Natural killer cell (primary cell): ENCODE measurements at regions not wholly inside any gene's neighbourhood (a gene's known extent, or its start where the extent isn't known, plus 50 kb on each side); places are given as distances from the start of the nearest gene placed in this dataset.

Source experiments
- ATAC-seq, 3 donors: fragments of 150-1000 bp in 2 of 3; fragments of 200-7000 bp in 1 of 3; cut with Tn5 transposase; 1 replicate in 1 of 3; 2 replicates in 2 of 3; pipeline ENCODE4 v1.10.0; 2021; ENCODE audit warnings: mild to moderate bottlenecking in 2 of 3, moderate library complexity in 2 of 3
- DNase-seq, 2 donors: peaks; one replicate each; pipeline versions ENCODE4 v3.0.0 to v3.0.0-alpha.2; 2013 to 2021; ENCODE audit warnings: mixed read lengths in 1 of 2
- H3K27ac ChIP-seq: one replicate; pipeline ENCODE4 v1.5.1; 2013; ENCODE audit warnings: mild to moderate bottlenecking, low read length
- H3K27me3 ChIP-seq: one replicate; pipeline ENCODE4 v1.6.1; 2013; ENCODE audit warnings: low read length; ENCODE audit not compliant: control insufficient read depth, insufficient read depth
- H3K36me3 ChIP-seq: one replicate; pipeline ENCODE4 v1.6.1; 2013; ENCODE audit warnings: low read length; ENCODE audit not compliant: control insufficient read depth, insufficient read depth
- H3K4me1 ChIP-seq: one replicate; pipeline ENCODE4 v1.6.1; 2013; ENCODE audit warnings: low read length; ENCODE audit not compliant: control insufficient read depth, insufficient read depth
- H3K4me3 ChIP-seq: one replicate; pipeline ENCODE4 v1.5.1; 2013; ENCODE audit warnings: low read length
- H3K9me3 ChIP-seq: one replicate; pipeline ENCODE4 v1.6.1; 2013; ENCODE audit warnings: low read length; ENCODE audit not compliant: control insufficient read depth, insufficient read depth
- H3K27ac Mint-ChIP-seq, 2 donors: one replicate each; pipeline ENCODE4 v1.8.0; 2022; ENCODE audit warnings: mild to moderate bottlenecking in 2 of 2, mixed read lengths in 2 of 2, moderate library complexity in 1 of 2
- H3K27me3 Mint-ChIP-seq, 2 donors: one replicate each; pipeline ENCODE4 v1.8.0; 2022; ENCODE audit warnings: low read depth in 2 of 2, mixed read lengths in 2 of 2
- H3K36me3 Mint-ChIP-seq: one replicate; pipeline ENCODE4 v1.8.0; 2022; ENCODE audit warnings: mixed read lengths
- H3K4me1 Mint-ChIP-seq, 2 donors: one replicate each; pipeline ENCODE4 v1.8.0; 2022; ENCODE audit warnings: mixed read lengths in 2 of 2
- H3K4me3 Mint-ChIP-seq: one replicate; pipeline ENCODE4 v1.8.0; 2022; ENCODE audit warnings: mild to moderate bottlenecking, moderate library complexity, mixed read lengths
- H3K9me3 Mint-ChIP-seq, 2 donors: one replicate each; pipeline ENCODE4 v1.8.0; 2022; ENCODE audit warnings: mixed read lengths in 2 of 2
- WGBS: methylation state at CpG from one replicate; pipeline ENCODE4 v1.1.7; 2013; ENCODE audit warnings: missing lambda C conversion rate; ENCODE audit not compliant: insufficient coverage; 5-methylcytosine and 5-hydroxymethylcytosine counted together
- intact Hi-C: fragments of 100-400 bp; cut with micrococcal nuclease; formaldehyde crosslinking; loops from one replicate; pipeline ENCODE4 v1.14.2; 2022
- TF ChIP-seq, protein P1 (sequence below): fragments of 200-600 bp; IDR thresholded peaks from one replicate; pipeline ENCODE4 v1.8.0; 2022; ENCODE audit warnings: antibody characterized with exemption

DNA sequence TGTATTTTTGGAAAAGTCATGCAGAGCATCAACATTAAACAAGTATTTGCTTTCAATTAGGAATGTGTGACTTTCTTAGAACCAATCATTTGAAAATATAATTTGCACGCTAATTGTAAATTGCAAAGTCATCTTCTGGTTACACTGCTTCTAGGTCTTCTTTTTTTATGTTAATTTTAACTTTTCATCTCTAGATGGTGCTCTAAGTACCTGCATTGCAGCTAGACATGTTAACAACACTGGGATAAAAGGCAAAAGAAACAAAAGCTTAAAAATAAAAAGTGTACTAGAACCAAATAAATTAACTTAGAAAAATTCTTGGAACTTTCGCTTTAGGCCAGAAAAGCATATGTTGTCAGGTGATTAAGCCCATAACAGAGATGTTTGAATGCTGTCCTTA, 2758.2 kb downstream of the PCDH9 start:
- DNase-seq (no peak), ATAC-seq (no peak)
- Histone ChIP-seq H3K9me3 (no peaks in the 10 kb centered on the region), H3K4me1 (no peaks in the 10 kb centered on the region), H3K36me3 (no peaks in the 10 kb centered on the region), H3K27me3 (no peaks in the 10 kb centered on the region), H3K27ac (no peak overlapping the region), H3K4me3 (no peak overlapping the region)
- no peaks in the 10 kb centered on the region for H3K36me3 Mint-ChIP-seq
- TF ChIP-seq, protein P1, sequence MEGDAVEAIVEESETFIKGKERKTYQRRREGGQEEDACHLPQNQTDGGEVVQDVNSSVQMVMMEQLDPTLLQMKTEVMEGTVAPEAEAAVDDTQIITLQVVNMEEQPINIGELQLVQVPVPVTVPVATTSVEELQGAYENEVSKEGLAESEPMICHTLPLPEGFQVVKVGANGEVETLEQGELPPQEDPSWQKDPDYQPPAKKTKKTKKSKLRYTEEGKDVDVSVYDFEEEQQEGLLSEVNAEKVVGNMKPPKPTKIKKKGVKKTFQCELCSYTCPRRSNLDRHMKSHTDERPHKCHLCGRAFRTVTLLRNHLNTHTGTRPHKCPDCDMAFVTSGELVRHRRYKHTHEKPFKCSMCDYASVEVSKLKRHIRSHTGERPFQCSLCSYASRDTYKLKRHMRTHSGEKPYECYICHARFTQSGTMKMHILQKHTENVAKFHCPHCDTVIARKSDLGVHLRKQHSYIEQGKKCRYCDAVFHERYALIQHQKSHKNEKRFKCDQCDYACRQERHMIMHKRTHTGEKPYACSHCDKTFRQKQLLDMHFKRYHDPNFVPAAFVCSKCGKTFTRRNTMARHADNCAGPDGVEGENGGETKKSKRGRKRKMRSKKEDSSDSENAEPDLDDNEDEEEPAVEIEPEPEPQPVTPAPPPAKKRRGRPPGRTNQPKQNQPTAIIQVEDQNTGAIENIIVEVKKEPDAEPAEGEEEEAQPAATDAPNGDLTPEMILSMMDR = no peak
- H3K27me3 Mint-ChIP-seq = no peaks in the 10 kb centered on the region
- H3K4me1 Mint-ChIP-seq = no peaks in the 10 kb centered on the region
- intact Hi-C loops = no loop called here
- H3K9me3 Mint-ChIP-seq = peaks cover 0 to 10% of the 10 kb centered on the region in 2 donors
- H3K27ac Mint-ChIP-seq = no peak overlapping the region
- WGBS = 14% methylated on average over 1 of the region's 2 CpGs
- no peak overlapping the region for H3K4me3 Mint-ChIP-seq

DNA sequence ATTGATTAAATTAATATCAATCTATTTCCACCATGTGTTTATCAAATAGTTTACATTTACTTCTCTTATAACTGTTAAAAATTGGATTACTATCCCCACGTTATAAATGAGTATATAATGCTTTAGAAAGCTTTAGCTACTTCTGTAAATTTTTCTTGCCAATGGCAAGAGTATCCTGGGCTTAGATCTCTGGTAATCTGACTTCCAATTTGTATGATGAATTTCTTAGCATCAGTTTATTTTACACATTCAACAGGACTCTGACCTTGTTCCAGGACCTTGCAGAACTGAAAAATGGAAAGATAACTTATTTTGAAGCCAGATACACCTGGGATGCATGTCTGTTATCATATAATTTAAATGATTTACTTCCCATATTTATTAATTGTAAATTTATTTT, 2759.4 kb downstream of the PCDH9 start:
- Mint-ChIP-seq H3K36me3 (no peaks in the 10 kb centered on the region), H3K9me3 (peaks cover 0 to 10% of the 10 kb centered on the region in 2 donors), H3K27ac (no peak overlapping the region), H3K27me3 (no peaks in the 10 kb centered on the region), H3K4me3 (no peak overlapping the region), H3K4me1 (no peaks in the 10 kb centered on the region)
- ATAC-seq = no peak
- Histone ChIP-seq H3K9me3 (no peaks in the 10 kb centered on the region), H3K4me3 (no peak overlapping the region), H3K27ac (no peak overlapping the region), H3K36me3 (no peaks in the 10 kb centered on the region), H3K4me1 (no peaks in the 10 kb centered on the region), H3K27me3 (no peaks in the 10 kb centered on the region)
- no CpG with 5 or more reads among the region's 1 CpG for WGBS
- TF ChIP-seq, protein P1 = no peak
- no peak for DNase-seq
- intact Hi-C loops = no loop called here

DNA sequence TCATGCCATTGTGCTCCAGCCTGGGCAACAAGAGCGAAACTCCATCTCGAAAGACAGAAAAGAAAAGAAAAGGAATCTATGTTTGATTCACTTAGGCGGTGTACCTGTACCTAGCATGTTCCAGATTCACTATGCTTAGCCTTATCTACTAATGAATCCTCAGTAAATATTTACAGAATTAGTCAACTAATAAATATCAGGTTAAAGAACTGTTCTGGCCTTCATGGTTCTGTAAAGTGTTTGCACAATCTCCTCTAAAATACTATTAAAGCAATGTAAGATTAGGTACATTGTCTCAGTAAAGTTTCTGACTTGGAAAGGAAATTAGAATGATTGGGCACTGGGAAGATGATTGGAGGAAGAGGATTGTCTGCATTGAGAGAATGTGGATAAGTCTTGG, 2770.4 kb downstream of the PCDH9 start:
- Histone ChIP-seq H3K4me1 (no peaks in the 10 kb centered on the region), H3K4me3 (no peak overlapping the region), H3K9me3 (peaks cover 5% of the 10 kb centered on the region), H3K27me3 (no peaks in the 10 kb centered on the region), H3K36me3 (no peaks in the 10 kb centered on the region), H3K27ac (no peak overlapping the region)
- no peak for DNase-seq
- Mint-ChIP-seq H3K27me3 (no peaks in the 10 kb centered on the region), H3K36me3 (no peaks in the 10 kb centered on the region), H3K9me3 (peaks cover 9 to 12% of the 10 kb centered on the region in 2 donors), H3K4me3 (no peak overlapping the region), H3K4me1 (no peaks in the 10 kb centered on the region), H3K27ac (no peak overlapping the region)
- WGBS = 77% methylated on average over 2 of the region's 3 CpGs
- TF ChIP-seq, protein P1 = no peak
- intact Hi-C loops = no loop called here
- ATAC-seq = no peak

DNA sequence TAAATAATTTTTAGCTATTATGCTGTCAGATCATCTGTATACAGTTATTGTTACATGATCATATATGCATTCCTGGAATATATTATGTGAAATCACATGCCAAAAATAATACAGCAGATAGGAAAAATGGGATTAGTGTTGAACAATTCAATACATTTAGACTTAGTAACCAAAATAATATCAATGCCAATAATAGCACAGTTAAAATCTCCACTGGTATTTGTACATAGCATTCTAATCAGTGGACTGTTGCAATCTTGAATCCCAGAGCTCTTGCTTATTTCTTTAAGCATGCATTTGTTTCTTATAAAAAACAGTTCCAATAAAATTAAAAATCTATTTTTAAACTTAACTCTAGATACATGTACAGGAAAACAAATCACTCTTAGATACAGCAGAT, 2772.2 kb downstream of the PCDH9 start:
- intact Hi-C loops = no loop called here
- TF ChIP-seq, protein P1 = no peak

More for the DNA sequence above, 2772.2 kb downstream of the PCDH9 start:
- no peaks in the 10 kb centered on the region for H3K4me1 Mint-ChIP-seq
- H3K9me3 ChIP-seq = peaks cover 4% of the 10 kb centered on the region
- no peak overlapping the region for H3K27ac ChIP-seq
- no peaks in the 10 kb centered on the region for H3K27me3 ChIP-seq
- DNase-seq = no peak
- no peak overlapping the region for H3K4me3 ChIP-seq
- no peak overlapping the region for H3K27ac Mint-ChIP-seq
- no peaks in the 10 kb centered on the region for H3K4me1 ChIP-seq
- H3K4me3 Mint-ChIP-seq = no peak overlapping the region
- peaks cover 11 to 16% of the 10 kb centered on the region in 2 donors for H3K9me3 Mint-ChIP-seq
- no peaks in the 10 kb centered on the region for H3K36me3 ChIP-seq
- H3K36me3 Mint-ChIP-seq = no peaks in the 10 kb centered on the region
- no peak for ATAC-seq
- H3K27me3 Mint-ChIP-seq = no peaks in the 10 kb centered on the region
